Lower leg skin (tissue), 3 donors: ENCODE measurements at regions not wholly inside any gene's neighbourhood (a gene's known extent, or its start where the extent isn't known, plus 50 kb on each side); places are given as distances from the start of the nearest gene placed in this dataset.

Experiments used
- CTCF ChIP-seq, 3 donors: fragments of 450-650 bp; IDR thresholded peaks; one replicate each; pipeline ENCODE4 v1.5.1; 2016; ENCODE audit warnings: antibody characterized with exemption in 3 of 3, mild to moderate bottlenecking in 3 of 3, moderate library complexity in 2 of 3
- POLR2A ChIP-seq, 2 donors: fragments of 450-650 bp; IDR thresholded peaks; one replicate each; pipeline ENCODE4 v1.6.1; 2016 to 2017; ENCODE audit warnings: antibody characterized with exemption in 2 of 2, mild to moderate bottlenecking in 1 of 2, moderate library complexity in 1 of 2

DNA sequence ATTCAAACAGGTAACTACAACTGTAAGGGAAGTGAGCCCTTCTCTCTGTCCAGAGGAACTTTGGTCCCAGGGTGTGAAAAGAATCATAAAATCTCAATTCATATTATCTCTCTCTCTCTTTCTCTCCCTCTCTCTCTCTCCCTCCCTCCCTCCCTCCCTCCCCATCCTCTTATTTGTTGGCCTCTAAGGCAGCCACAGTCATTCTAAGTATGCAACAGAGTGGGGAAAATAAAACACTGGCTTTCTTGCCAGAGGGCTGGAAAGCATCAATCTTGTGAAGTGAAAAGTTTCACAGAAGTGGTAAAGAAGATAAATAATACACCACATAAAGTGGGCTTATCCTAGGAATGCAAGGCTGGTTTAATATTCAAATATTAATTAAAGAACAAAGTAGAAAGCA lies 95.6 kb upstream of the KCNH7 start:
- TF ChIP-seq CTCF (IDR thresholded peaks at IDR 0.05) (no peak), POLR2A (IDR thresholded peaks at IDR 0.05) (no peak)
